Fibroblast of pulmonary artery (primary cell): ENCODE measurements at regions not wholly inside any gene's neighbourhood (a gene's known extent, or its start where the extent isn't known, plus 50 kb on each side); places are given as distances from the start of the nearest gene placed in this dataset.

ENCODE experiments used
- DNase-seq: peaks from one replicate; pipeline ENCODE4 v3.0.0-alpha.2; 2010; ENCODE audit warnings: low read depth
- H3K4me3 ChIP-seq: replicated peaks from 2 replicates; pipeline ENCODE4 v1.5.1; 2011; ENCODE audit warnings: low read depth, mild to moderate bottlenecking, control low read depth, low read length, moderate library complexity
- CTCF ChIP-seq: IDR thresholded peaks from 2 replicates; pipeline ENCODE4 v1.5.1; 2011; ENCODE audit warnings: mild to moderate bottlenecking, control low read depth, low read length, inconsistent platforms; ENCODE audit errors: missing control alignments

GRCh38 chr9:26597542-26598149, 295.0 kb downstream of the CAAP1 start:
- H3K4me3 ChIP-seq = no peak overlapping the region
- TF ChIP-seq CTCF = no peak
- no peak for DNase-seq

GRCh38 chr9:26579056-26579455, 313.5 kb downstream of the CAAP1 start:
- H3K4me3 ChIP-seq = no peak overlapping the region
- DNase-seq = no peak
- no peak for TF ChIP-seq CTCF

DNA sequence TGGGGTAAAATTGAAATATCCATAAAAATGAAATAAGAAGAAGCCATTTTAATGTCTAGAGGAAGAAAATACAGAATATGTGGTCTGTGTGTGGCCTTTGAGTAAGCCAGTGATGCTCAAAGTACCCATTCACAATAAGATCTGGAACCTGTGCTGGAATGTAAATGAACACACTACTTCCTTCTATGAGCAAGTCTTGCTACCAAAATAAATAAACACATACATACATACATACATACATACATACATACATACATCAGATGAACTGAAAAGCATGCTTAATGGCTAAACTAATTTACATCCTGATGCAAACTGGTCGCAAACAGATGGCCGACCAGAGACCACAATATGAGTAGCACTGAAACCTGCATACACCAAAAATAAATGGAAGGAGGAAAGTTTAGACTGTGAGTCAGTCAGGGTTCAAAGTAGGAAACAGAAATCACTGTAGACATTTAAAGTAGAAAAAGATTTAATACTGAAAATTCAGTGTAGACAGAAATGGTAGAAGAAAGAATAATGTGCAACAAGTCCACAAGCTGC, 317.6 kb downstream of the CAAP1 start:
- DNase-seq = no peak
- H3K4me3 ChIP-seq = no peak overlapping the region
- TF ChIP-seq CTCF = no peak

GRCh38 chr9:26574256-26574655, 318.3 kb downstream of the CAAP1 start:
- no peak overlapping the region for H3K4me3 ChIP-seq
- TF ChIP-seq CTCF = no peak
- no peak for DNase-seq

- H3K4me3 ChIP-seq = no peak overlapping the region
- no peak for DNase-seq
- TF ChIP-seq CTCF = no peak
Observed at GRCh38 chr9:26567976-26568375, 324.6 kb downstream of the CAAP1 start.

GRCh38 chr9:26566141-26566540, 326.5 kb downstream of the CAAP1 start:
- no peak overlapping the region for H3K4me3 ChIP-seq
- TF ChIP-seq CTCF = no peak
- DNase-seq = no peak

GRCh38 chr9:26565118-26565517, 327.5 kb downstream of the CAAP1 start:
- no peak overlapping the region for H3K4me3 ChIP-seq
- DNase-seq = no peak
- TF ChIP-seq CTCF = no peak
